OCI-LY3 (cell line): ENCODE measurements at regions not wholly inside any gene's neighbourhood (a gene's known extent, or its start where the extent isn't known, plus 50 kb on each side); places are given as distances from the start of the nearest gene placed in this dataset.

ENCODE experiments used
- H2AFZ ChIP-seq: fragments of 200-600, 300-600 bp; shearing (Covaris generic); 2 replicates; pipeline ENCODE4 v1.6.0; 2014; ENCODE audit warnings: antibody characterized with exemption, low read depth, low read length
- H3K27ac ChIP-seq: fragments of 200-600, 300-600 bp; sonication (generic); 2 replicates; pipeline ENCODE4 v1.5.1; 2014; ENCODE audit warnings: mild to moderate bottlenecking, low read length, moderate library complexity, mixed read lengths
- H3K27me3 ChIP-seq: fragments of 200-600, 300-600 bp; sonication (generic); 2 replicates; pipeline ENCODE4 v1.6.1; 2014; ENCODE audit warnings: low read depth, low read length, mixed read lengths
- H3K36me3 ChIP-seq: fragments of 200-600, 300-600 bp; sonication (generic); replicated peaks from 2 replicates; pipeline ENCODE3; 2014; ENCODE audit warnings: low read depth, low read length, mixed read lengths
- H3K4me1 ChIP-seq: fragments of 300-600, 200-600 bp; sonication (generic); 2 replicates; pipeline ENCODE4 v1.6.1; 2014; ENCODE audit warnings: low read length, mixed read lengths
- H3K4me2 ChIP-seq: fragments of 200-600, 300-600 bp; sonication (generic); 2 replicates; pipeline ENCODE4 v1.6.1; 2014; ENCODE audit warnings: low read length, mixed read lengths
- H3K4me3 ChIP-seq: fragments of 300-600, 200-600 bp; sonication (generic); 2 replicates; pipeline ENCODE4 v1.5.1; 2014; ENCODE audit warnings: antibody characterized with exemption, mild to moderate bottlenecking, low read length, moderate library complexity
- H3K79me2 ChIP-seq: fragments of 300-600, 200-600 bp; shearing (Covaris generic); 2 replicates; pipeline ENCODE4 v1.6.1; 2014; ENCODE audit warnings: mild to moderate bottlenecking, low read length, mixed read lengths
- H3K9ac ChIP-seq: fragments of 300-600, 200-600 bp; shearing (Covaris generic); 2 replicates; pipeline ENCODE4 v1.6.0; 2014; ENCODE audit warnings: mild to moderate bottlenecking, low read length, moderate library complexity
- H3K9me3 ChIP-seq: fragments of 200-600, 300-600 bp; shearing (Covaris generic); 2 replicates; pipeline ENCODE4 v1.6.1; 2014; ENCODE audit warnings: low read length, mixed read lengths; ENCODE audit not compliant: insufficient read depth
- H4K20me1 ChIP-seq: fragments of 200-600, 300-600 bp; sonication (generic); 2 replicates; pipeline ENCODE4 v1.6.1; 2016; ENCODE audit warnings: low read length, mixed read lengths; ENCODE audit not compliant: insufficient read depth
- EZH2phosphoT487 ChIP-seq: fragments of 200-600 bp; shearing (Covaris generic); IDR thresholded peaks from 2 replicates; pipeline ENCODE4 v1.6.1; 2018; ENCODE audit warnings: antibody characterized with exemption, mixed run types, low read depth
- TF ChIP-seq, protein P1 (sequence below): fragments of 200-600, 300-600 bp; sonication (generic); IDR thresholded peaks from 2 replicates; pipeline ENCODE4 v1.5.1; 2014; ENCODE audit warnings: antibody characterized with exemption, low read length, low read depth

DNA sequence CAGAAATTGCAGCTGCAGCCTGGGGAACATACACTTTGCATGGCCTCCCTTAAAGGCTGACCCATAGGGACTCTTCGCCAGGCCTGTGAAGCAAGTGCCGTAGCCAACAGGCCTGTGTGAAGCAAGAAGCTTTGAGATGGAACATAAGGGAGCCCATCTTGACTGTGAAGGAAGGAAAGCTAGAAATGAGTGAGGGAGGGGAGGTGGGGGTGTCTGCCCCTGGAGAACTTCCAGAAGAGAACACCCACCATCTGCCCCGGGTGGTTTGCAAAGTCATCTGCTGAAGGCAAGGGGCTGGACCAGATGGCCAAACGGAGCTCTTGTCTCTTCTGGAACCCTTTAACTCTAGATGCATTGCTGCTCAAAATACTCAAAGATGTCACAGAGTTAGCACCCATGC, 103.3 kb upstream of the GRIK3 start:
- Histone ChIP-seq H3K4me1 (peaks cover 11% of the 10 kb centered on the region), H2AFZ (no peak overlapping the region), H3K79me2 (no peaks in the 10 kb centered on the region), H3K36me3 (no peaks in the 10 kb centered on the region), H4K20me1 (no peaks in the 10 kb centered on the region), H3K9me3 (no peaks in the 10 kb centered on the region), H3K4me3 (no peak overlapping the region), H3K9ac (no peak overlapping the region), H3K4me2 (no peak overlapping the region), H3K27ac (no peak overlapping the region), H3K27me3 (no peaks in the 10 kb centered on the region)
- TF ChIP-seq, protein P1, sequence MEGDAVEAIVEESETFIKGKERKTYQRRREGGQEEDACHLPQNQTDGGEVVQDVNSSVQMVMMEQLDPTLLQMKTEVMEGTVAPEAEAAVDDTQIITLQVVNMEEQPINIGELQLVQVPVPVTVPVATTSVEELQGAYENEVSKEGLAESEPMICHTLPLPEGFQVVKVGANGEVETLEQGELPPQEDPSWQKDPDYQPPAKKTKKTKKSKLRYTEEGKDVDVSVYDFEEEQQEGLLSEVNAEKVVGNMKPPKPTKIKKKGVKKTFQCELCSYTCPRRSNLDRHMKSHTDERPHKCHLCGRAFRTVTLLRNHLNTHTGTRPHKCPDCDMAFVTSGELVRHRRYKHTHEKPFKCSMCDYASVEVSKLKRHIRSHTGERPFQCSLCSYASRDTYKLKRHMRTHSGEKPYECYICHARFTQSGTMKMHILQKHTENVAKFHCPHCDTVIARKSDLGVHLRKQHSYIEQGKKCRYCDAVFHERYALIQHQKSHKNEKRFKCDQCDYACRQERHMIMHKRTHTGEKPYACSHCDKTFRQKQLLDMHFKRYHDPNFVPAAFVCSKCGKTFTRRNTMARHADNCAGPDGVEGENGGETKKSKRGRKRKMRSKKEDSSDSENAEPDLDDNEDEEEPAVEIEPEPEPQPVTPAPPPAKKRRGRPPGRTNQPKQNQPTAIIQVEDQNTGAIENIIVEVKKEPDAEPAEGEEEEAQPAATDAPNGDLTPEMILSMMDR = no peak
- TF ChIP-seq EZH2phosphoT487 = no peak

DNA sequence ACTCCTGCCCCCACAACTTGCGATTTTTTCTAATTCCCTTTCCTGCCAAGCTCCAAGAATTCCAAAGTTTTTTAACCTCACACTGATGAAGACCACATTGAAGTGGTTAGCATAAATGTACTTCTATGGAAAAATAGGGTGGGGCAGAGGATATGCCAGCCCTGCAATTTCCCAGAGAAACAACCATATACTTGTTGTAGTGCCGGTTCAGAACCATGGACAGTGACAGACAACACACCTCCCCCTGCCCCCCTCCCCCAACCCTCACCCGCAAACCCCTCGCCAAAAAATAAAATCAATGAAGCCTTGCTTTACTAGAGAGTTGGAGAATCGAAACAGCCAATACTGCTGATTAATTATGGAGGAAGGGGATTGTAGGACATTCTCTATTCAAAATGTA, 109.5 kb upstream of the GRIK3 start:
- Histone ChIP-seq H3K9ac (no peak overlapping the region), H4K20me1 (no peaks in the 10 kb centered on the region), H3K79me2 (no peaks in the 10 kb centered on the region), H3K4me3 (no peak overlapping the region), H3K9me3 (no peaks in the 10 kb centered on the region), H3K36me3 (no peaks in the 10 kb centered on the region), H3K27me3 (0 out of 2 replicates have a peak, but pooled peaks cover 5% of the 10 kb centered on the region), H3K4me1 (no peaks in the 10 kb centered on the region), H2AFZ (no peak overlapping the region), H3K4me2 (no peak overlapping the region), H3K27ac (no peak overlapping the region)
- no peak for TF ChIP-seq EZH2phosphoT487
- TF ChIP-seq, protein P1 = no peak

DNA sequence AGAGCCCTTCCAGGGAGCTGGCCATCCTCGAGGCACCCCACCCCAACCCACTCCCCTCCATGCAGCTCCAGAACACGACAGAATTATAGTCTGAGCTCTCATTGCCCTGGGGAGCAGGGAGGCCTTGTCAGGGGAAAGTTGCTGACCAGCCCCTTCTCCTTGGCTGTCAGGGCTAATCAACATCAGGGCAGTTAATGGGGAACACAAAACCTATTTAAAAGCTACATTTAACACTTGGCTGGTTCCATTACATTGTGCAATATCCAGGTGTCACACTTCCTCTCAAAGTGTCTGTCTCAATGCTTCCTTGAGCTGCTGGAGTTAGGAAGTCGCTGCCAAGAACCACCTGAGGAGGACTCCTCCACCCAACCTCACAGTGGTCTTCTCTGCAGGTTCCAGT, 111.8 kb upstream of the GRIK3 start:
- Histone ChIP-seq H3K9me3 (no peaks in the 10 kb centered on the region), H3K9ac (no peak overlapping the region), H3K4me1 (no peaks in the 10 kb centered on the region), H3K79me2 (no peaks in the 10 kb centered on the region), H3K27me3 (0 out of 2 replicates have a peak, but pooled peaks cover 5% of the 10 kb centered on the region), H3K4me3 (no peak overlapping the region), H4K20me1 (no peaks in the 10 kb centered on the region), H3K36me3 (no peaks in the 10 kb centered on the region), H3K4me2 (no peak overlapping the region), H3K27ac (no peak overlapping the region), H2AFZ (no peak overlapping the region)
- no peak for TF ChIP-seq EZH2phosphoT487
- TF ChIP-seq, protein P1 = no peak

DNA sequence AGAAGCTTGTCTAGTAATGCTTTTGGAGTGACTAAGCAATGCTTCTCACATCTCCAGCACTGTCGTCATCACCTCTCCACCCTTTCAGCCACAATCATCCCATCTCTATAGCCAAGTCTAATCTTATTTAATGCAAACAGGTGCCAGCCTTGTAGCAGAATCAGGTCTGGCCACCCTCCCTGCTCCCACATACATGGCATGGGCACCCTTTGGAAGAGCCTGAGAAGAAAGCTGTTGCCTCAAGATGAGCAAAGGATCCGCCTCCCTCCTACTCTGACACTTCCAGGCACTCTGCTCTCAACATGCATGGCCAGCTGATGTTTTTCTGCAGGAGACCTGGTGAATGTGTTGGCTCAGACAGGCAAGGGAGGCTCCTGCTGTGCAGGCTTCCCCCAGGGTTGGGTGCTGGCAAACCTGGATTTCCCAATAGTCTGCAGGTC, 113.1 kb upstream of the GRIK3 start:
- H4K20me1 ChIP-seq = no peaks in the 10 kb centered on the region
- no peak for TF ChIP-seq EZH2phosphoT487
- TF ChIP-seq, protein P1 = no peak
- no peaks in the 10 kb centered on the region for H3K36me3 ChIP-seq
- no peak overlapping the region for H3K9ac ChIP-seq
- H3K4me2 ChIP-seq = no peak overlapping the region
- H3K4me1 ChIP-seq = no peaks in the 10 kb centered on the region
- H3K27ac ChIP-seq = no peak overlapping the region
- no peaks in the 10 kb centered on the region for H3K9me3 ChIP-seq
- no peak overlapping the region for H2AFZ ChIP-seq
- no peaks in the 10 kb centered on the region for H3K79me2 ChIP-seq
- 0 out of 2 replicates have a peak, but pooled peaks cover 5% of the 10 kb centered on the region for H3K27me3 ChIP-seq
- H3K4me3 ChIP-seq = no peak overlapping the region
